HEK293 (cell line): ENCODE measurements at regions not wholly inside any gene's neighbourhood (a gene's known extent, or its start where the extent isn't known, plus 50 kb on each side); places are given as distances from the start of the nearest gene placed in this dataset.
A peak's percentile ranks its signal among the peaks of the same experiment; 100 is the strongest.

Source experiments
- CTCF ChIA-PET: fragments of 350-600 bp; formaldehyde crosslinking; extraction: SDS; loops from one replicate; lab custom pipeline; 2021; ENCODE audit warnings: antibody characterized with exemption; lab: Yijun Ruan, JAX
- POLR2A ChIA-PET: fragments of 300-600 bp; formaldehyde crosslinking; extraction: SDS; loops from one replicate; lab custom pipeline; 2020; ENCODE audit warnings: antibody characterized with exemption, inconsistent platforms; lab: Yijun Ruan, JAX
- H3K27ac ChIP-seq: fragments of 200-500 bp; sonication (Bioruptor generic); 2 replicates; pipeline ENCODE4 v1.5.1; 2014; ENCODE audit warnings: low read depth, low read length, control low read depth, inconsistent platforms; ENCODE audit errors: extremely low read depth
- H3K36me3 ChIP-seq, 2 experiments: fragments of 200-500 bp in 1 of 2; sonication (Bioruptor generic) in 1 of 2; 1 replicate in 1 of 2; 2 replicates in 1 of 2; pipeline ENCODE4 v1.5.1; 2014 to 2017; ENCODE audit warnings: inconsistent platforms in 2 of 2, low read length in 2 of 2; ENCODE audit not compliant: control insufficient read depth in 2 of 2, insufficient read depth in 1 of 2
- H3K4me1 ChIP-seq: fragments of 200-500 bp; sonication (Bioruptor generic); 2 replicates; pipeline ENCODE4 v1.5.1; 2014; ENCODE audit warnings: mild to moderate bottlenecking, low read length, inconsistent platforms; ENCODE audit not compliant: control insufficient read depth, insufficient read depth
- H3K4me3 ChIP-seq: 2 replicates; pipeline ENCODE4 v1.5.1; 2011; ENCODE audit warnings: low read depth, mild to moderate bottlenecking, control low read depth, low read length, moderate library complexity
- H3K9me3 ChIP-seq: fragments of 200-500 bp; sonication (Bioruptor generic); 2 replicates; pipeline ENCODE4 v1.5.1; 2014; ENCODE audit warnings: low read depth, low read length, inconsistent platforms; ENCODE audit not compliant: control insufficient read depth, insufficient read depth
- ATF2 ChIP-seq: fragments of 450-650 bp; formaldehyde crosslinking; IDR thresholded peaks from 2 replicates; pipeline ENCODE4 v1.5.1; 2016; ENCODE audit warnings: missing biosample characterization, missing genetic modification characterization, low read depth
- KLF9 ChIP-seq: fragments of 450-650 bp; formaldehyde crosslinking; IDR thresholded peaks from 2 replicates; pipeline ENCODE4 v1.5.1; 2016; ENCODE audit warnings: missing biosample characterization, missing genetic modification characterization, low read depth
- PRDM6 ChIP-seq: fragments of 450-650 bp; formaldehyde crosslinking; IDR thresholded peaks from 2 replicates; pipeline ENCODE4 v1.5.1; 2017; ENCODE audit warnings: missing biosample characterization, missing genetic modification characterization
- ZBTB49 ChIP-seq: fragments of 450-650 bp; formaldehyde crosslinking; IDR thresholded peaks from 2 replicates; pipeline ENCODE4 v1.5.1; 2016; ENCODE audit warnings: missing biosample characterization, missing genetic modification characterization, low read depth
- ZNF2 ChIP-seq: fragments of 450-650 bp; formaldehyde crosslinking; IDR thresholded peaks from 2 replicates; pipeline ENCODE4 v1.5.1; 2016; ENCODE audit warnings: missing biosample characterization, missing genetic modification characterization

GRCh38 chr6:98782772-98783171 is 51.6 kb upstream of the POU3F2 start:
- Histone ChIP-seq H3K27ac (no peak overlapping the region), H3K4me3 (no peak overlapping the region), H3K4me1 (no peaks in the 10 kb centered on the region), H3K9me3 (no peaks in the 10 kb centered on the region), H3K36me3 (no peaks in the 10 kb centered on the region)
- ChIA-PET CTCF (interaction anchor here (1.3 to 1.4 kb wide), 2 partner anchors 13 to 63 kb away, joined by 4 read pairs; no protein-coding TSS in a partner anchor), POLR2A (no interaction called here)
- TF ChIP-seq PRDM6, result no peak

GRCh38 chr6:98783578-98783977 is 50.8 kb upstream of the POU3F2 start:
- ChIA-PET POLR2A (no interaction called here), CTCF (interaction anchor here (1.3 to 1.4 kb wide), 2 partner anchors 14 to 62 kb away, joined by 4 read pairs; no protein-coding TSS in a partner anchor)
- no peaks in the 10 kb centered on the region for H3K4me1 ChIP-seq
- no peak overlapping the region for H3K27ac ChIP-seq
- no peaks in the 10 kb centered on the region for H3K36me3 ChIP-seq
- peak; percentile 53 for TF ChIP-seq ATF2 (tag by site-specific recombination)
- no peak for TF ChIP-seq ZNF2 (tag by site-specific recombination)
- no peak for TF ChIP-seq KLF9 (tag by site-specific recombination)
- TF ChIP-seq ZBTB49 (tag by site-specific recombination), result no peak
- H3K4me3 ChIP-seq, result no peak overlapping the region
- H3K9me3 ChIP-seq, result no peaks in the 10 kb centered on the region
